ENCODE measurements at regions not wholly inside any gene's neighbourhood (a gene's known extent, or its start where the extent isn't known, plus 50 kb on each side); places are given as distances from the start of the nearest gene placed in this dataset.
"Not testable (repeated sequence)": the region's sequence is repeated elsewhere in the genome, so short reads cannot be mapped to it uniquely, and the experiment has no call there.

GRCh38 chr3:152692326-152692725 is 142.6 kb upstream of the P2RY1 start:
- TF ChIP-seq, protein P1, sequence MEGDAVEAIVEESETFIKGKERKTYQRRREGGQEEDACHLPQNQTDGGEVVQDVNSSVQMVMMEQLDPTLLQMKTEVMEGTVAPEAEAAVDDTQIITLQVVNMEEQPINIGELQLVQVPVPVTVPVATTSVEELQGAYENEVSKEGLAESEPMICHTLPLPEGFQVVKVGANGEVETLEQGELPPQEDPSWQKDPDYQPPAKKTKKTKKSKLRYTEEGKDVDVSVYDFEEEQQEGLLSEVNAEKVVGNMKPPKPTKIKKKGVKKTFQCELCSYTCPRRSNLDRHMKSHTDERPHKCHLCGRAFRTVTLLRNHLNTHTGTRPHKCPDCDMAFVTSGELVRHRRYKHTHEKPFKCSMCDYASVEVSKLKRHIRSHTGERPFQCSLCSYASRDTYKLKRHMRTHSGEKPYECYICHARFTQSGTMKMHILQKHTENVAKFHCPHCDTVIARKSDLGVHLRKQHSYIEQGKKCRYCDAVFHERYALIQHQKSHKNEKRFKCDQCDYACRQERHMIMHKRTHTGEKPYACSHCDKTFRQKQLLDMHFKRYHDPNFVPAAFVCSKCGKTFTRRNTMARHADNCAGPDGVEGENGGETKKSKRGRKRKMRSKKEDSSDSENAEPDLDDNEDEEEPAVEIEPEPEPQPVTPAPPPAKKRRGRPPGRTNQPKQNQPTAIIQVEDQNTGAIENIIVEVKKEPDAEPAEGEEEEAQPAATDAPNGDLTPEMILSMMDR (IDR thresholded peaks at IDR 0.05; ENCODE audit: extremely low read depth in 1 of 2, insufficient read depth in 1 of 2, low read depth in 1 of 2, low read length in 2 of 2), result not testable (repeated sequence)
- TF ChIP-seq POLR2AphosphoS5 (IDR thresholded peaks at IDR 0.05; ENCODE audit: insufficient read depth, low read depth, low read length); POLR2A (IDR thresholded peaks at IDR 0.05; ENCODE audit: low read depth, low read length); EZH2 (IDR thresholded peaks at IDR 0.05; ENCODE audit: borderline replicate concordance, low read depth, low read length, severe bottlenecking); JUN (IDR thresholded peaks at IDR 0.05; ENCODE audit: borderline replicate concordance, insufficient read depth, insufficient read length, low read depth); GATA2 (IDR thresholded peaks at IDR 0.05; ENCODE audit: insufficient read depth, insufficient read length, low read depth, low read length); MAX (IDR thresholded peaks at IDR 0.05; ENCODE audit: insufficient read depth, insufficient read length); MYC (IDR thresholded peaks at IDR 0.05; ENCODE audit: low read depth, low read length): not testable (repeated sequence)

Measured in endothelial cell of umbilical vein (primary cell).